HCT116 (cell line): ENCODE measurements at regions not wholly inside any gene's neighbourhood (a gene's known extent, or its start where the extent isn't known, plus 50 kb on each side); places are given as distances from the start of the nearest gene placed in this dataset.

Source experiments
- ATAC-seq: fragments of 200-7000 bp; cut with Tn5 transposase; 2 replicates; pipeline ENCODE4 v1.9.1; 2020; ENCODE audit warnings: mild to moderate bottlenecking, moderate library complexity
- BruUV-seq: library from RNA; stranded (reverse); fragments of 400-500 nt; replicated peaks from 2 replicates; lab custom pipeline; 2021; lab: Mats Ljungman, UMichigan
- CTCF ChIA-PET: fragments of 300-600 bp; sonication (Branson Sonifier 250); formaldehyde crosslinking; loops from one replicate; lab custom pipeline; 2021; ENCODE audit warnings: antibody characterized with exemption; lab: Charles Lee
- POLR2A ChIA-PET: fragments of 300-600, 350-600 bp; sonication (Branson Sonifier 250); formaldehyde crosslinking; loops from one replicate; lab custom pipeline; 2021; ENCODE audit warnings: antibody characterized with exemption; lab: Charles Lee
- RAD21 ChIA-PET, 2 experiments: fragments of 300-600 bp; sonication (Branson Sonifier 250); formaldehyde crosslinking; loops; one replicate each; lab custom pipeline; 2023; ENCODE audit warnings: low total read pairs in 2 of 2; ENCODE audit not compliant: uncharacterized antibody in 2 of 2, unreplicated experiment in 2 of 2, low non-redundant PET in 1 of 2; lab: Charles Lee
- DNase-seq: peaks from one replicate; pipeline ENCODE4 v3.0.0-alpha.2; 2010; ENCODE audit warnings: low read depth, low spot score
- H2AFZ ChIP-seq: fragments of 200-600 bp; shearing (Covaris generic), sonication (generic); 2 replicates; pipeline ENCODE4 v1.6.1; 2017; ENCODE audit warnings: low read depth, mixed run types, mixed read lengths, antibody characterized with exemption, low read length; ENCODE audit not compliant: poor library complexity, severe bottlenecking
- H3K27ac ChIP-seq: 2 replicates; pipeline ENCODE4 v1.5.1; 2012; ENCODE audit warnings: low read depth, low read length
- H3K27me3 ChIP-seq: fragments of 200-600 bp; sonication (generic); 2 replicates; pipeline ENCODE4 v1.6.1; 2016; ENCODE audit warnings: mixed run types, low read length, mixed read lengths; ENCODE audit not compliant: insufficient read depth
- H3K36me3 ChIP-seq, 2 experiments: fragments of 200-500 bp in 1 of 2; fragments of 200-600 bp in 1 of 2; sonication (Bioruptor generic) in 1 of 2; sonication (generic) in 1 of 2; 2 replicates each; pipeline versions ENCODE4 v1.5.1 to v1.6.1; 2014 to 2016; ENCODE audit warnings: low read length in 2 of 2, inconsistent platforms in 1 of 2, mixed read lengths in 1 of 2, mixed run types in 1 of 2; ENCODE audit not compliant: insufficient read depth in 2 of 2, control insufficient read depth in 1 of 2
- H3K4me1 ChIP-seq, 2 experiments: fragments of 200-600 bp in 1 of 2; sonication (generic) in 1 of 2; 2 replicates each; pipeline versions ENCODE4 v1.5.1 to v1.6.1; 2012 to 2017; ENCODE audit warnings: low read length in 2 of 2, inconsistent platforms in 1 of 2, mild to moderate bottlenecking in 1 of 2, mixed read lengths in 1 of 2, mixed run types in 1 of 2, moderate library complexity in 1 of 2; ENCODE audit not compliant: insufficient read depth in 2 of 2, control insufficient read depth in 1 of 2
- H3K4me2 ChIP-seq: fragments of 200-600 bp; sonication (generic); 2 replicates; pipeline ENCODE4 v1.6.1; 2017; ENCODE audit warnings: mixed run types, low read length, mixed read lengths
- H3K4me3 ChIP-seq, 2 experiments: fragments of 200-600 bp in 1 of 2; sonication (generic) in 1 of 2; replicated peaks in 1 of 2; 2 replicates each; pipeline ENCODE4 v1.5.1; 2011 to 2016; ENCODE audit warnings: low read length in 2 of 2, control low read depth in 1 of 2, low read depth in 1 of 2, mild to moderate bottlenecking in 1 of 2, mixed read lengths in 1 of 2, mixed run types in 1 of 2
- H3K79me2 ChIP-seq: fragments of 200-600 bp; sonication (generic); 2 replicates; pipeline ENCODE4 v1.6.1; 2017; ENCODE audit warnings: mild to moderate bottlenecking, mixed run types, low read length, moderate library complexity, mixed read lengths; ENCODE audit not compliant: insufficient read depth
- H3K9ac ChIP-seq: fragments of 200-600 bp; sonication (generic); 2 replicates; pipeline ENCODE4 v1.6.1; 2016; ENCODE audit warnings: low read length, mixed read lengths
- H3K9me2 ChIP-seq: fragments of 200-600 bp; sonication (generic), shearing (Covaris generic); 2 replicates; pipeline ENCODE4 v1.6.1; 2017; ENCODE audit warnings: mixed run types, mild to moderate bottlenecking, moderate library complexity; ENCODE audit not compliant: insufficient read depth
- H3K9me3 ChIP-seq, 2 experiments: fragments of 200-500 bp in 1 of 2; fragments of 200-600 bp in 1 of 2; sonication (Bioruptor generic) in 1 of 2; sonication (generic) in 1 of 2; 2 replicates each; pipeline ENCODE4 v1.6.1; 2014 to 2017; ENCODE audit warnings: low read length in 2 of 2, mixed read lengths in 2 of 2, inconsistent platforms in 1 of 2, low read depth in 1 of 2, mild to moderate bottlenecking in 1 of 2, mixed run types in 1 of 2, moderate library complexity in 1 of 2; ENCODE audit not compliant: control insufficient read depth in 1 of 2, insufficient read depth in 1 of 2
- H4K20me1 ChIP-seq: fragments of 200-600 bp; sonication (generic), shearing (Covaris generic); 2 replicates; pipeline ENCODE4 v1.6.1; 2017; ENCODE audit warnings: mixed run types, mild to moderate bottlenecking, moderate library complexity; ENCODE audit not compliant: insufficient read depth
- CBX3 ChIP-seq: IDR thresholded peaks from 2 replicates; pipeline ENCODE4 v1.6.1; 2012; ENCODE audit warnings: low read depth
- CEBPB ChIP-seq: IDR thresholded peaks from 2 replicates; pipeline ENCODE4 v1.6.1; 2012; ENCODE audit warnings: low read depth
- EGR1 ChIP-seq: IDR thresholded peaks from 2 replicates; pipeline ENCODE4 v1.6.1; 2012; ENCODE audit warnings: low read depth
- ELF1 ChIP-seq: IDR thresholded peaks from 2 replicates; pipeline ENCODE4 v1.6.1; 2012; ENCODE audit warnings: low read depth, borderline replicate concordance
- EZH2 ChIP-seq: fragments of 200-600 bp; sonication (generic); IDR thresholded peaks from 2 replicates; pipeline ENCODE4 v1.6.1; 2017; ENCODE audit warnings: antibody characterized with exemption, mixed run types
- EZH2phosphoT487 ChIP-seq: fragments of 200-600 bp; IDR thresholded peaks from 2 replicates; pipeline ENCODE4 v1.6.1; 2018; ENCODE audit warnings: antibody characterized with exemption, borderline replicate concordance
- FOSL1 ChIP-seq: IDR thresholded peaks from 2 replicates; pipeline ENCODE4 v1.6.1; 2012; ENCODE audit warnings: low read depth
- JUND ChIP-seq: IDR thresholded peaks from 2 replicates; pipeline ENCODE4 v1.6.1; 2012
- POLR2A ChIP-seq: IDR thresholded peaks from 2 replicates; pipeline ENCODE4 v1.7.0; 2011; ENCODE audit warnings: borderline replicate concordance; ENCODE audit not compliant: insufficient read depth, insufficient read length; ENCODE audit errors: extremely low read depth
- POLR2AphosphoS5 ChIP-seq: IDR thresholded peaks from 2 replicates; pipeline ENCODE4 v1.6.1; 2011; ENCODE audit warnings: mild to moderate bottlenecking, low read depth, low read length, moderate library complexity
- RAD21 ChIP-seq: IDR thresholded peaks from 2 replicates; pipeline ENCODE4 v1.6.1; 2012; ENCODE audit warnings: low read depth, mild to moderate bottlenecking
- SIN3A ChIP-seq: IDR thresholded peaks from 2 replicates; pipeline ENCODE4 v1.6.1; 2012; ENCODE audit warnings: low read depth
- SP1 ChIP-seq: IDR thresholded peaks from 2 replicates; pipeline ENCODE4 v1.6.1; 2012; ENCODE audit warnings: low read depth
- SRF ChIP-seq: IDR thresholded peaks from 2 replicates; pipeline ENCODE4 v1.6.1; 2012; ENCODE audit warnings: low read depth
- TCF7L2 ChIP-seq: IDR thresholded peaks from 2 replicates; pipeline ENCODE4 v1.7.0; 2011; ENCODE audit warnings: borderline replicate concordance, inconsistent platforms; ENCODE audit not compliant: insufficient read depth, insufficient read length; ENCODE audit errors: extremely low read depth
- YY1 ChIP-seq: IDR thresholded peaks from 2 replicates; pipeline ENCODE4 v1.6.1; 2011; ENCODE audit warnings: low read length, low read depth, moderate library complexity, mild to moderate bottlenecking; ENCODE audit not compliant: insufficient replicate concordance; ENCODE audit errors: extremely low read depth
- ZFX ChIP-seq: fragments of 450-650 bp; IDR thresholded peaks from 2 replicates; pipeline ENCODE4 v1.6.1; 2017
- intact Hi-C: fragments of 100-400 bp; cut with micrococcal nuclease; formaldehyde crosslinking; loops from 2 replicates; pipeline ENCODE4 v1.10.0; 2022
- TF ChIP-seq, protein P1 (sequence below): IDR thresholded peaks from 2 replicates; pipeline ENCODE4 v1.6.1; 2012
- TF ChIP-seq, protein P2 (sequence below): IDR thresholded peaks from 2 replicates; pipeline ENCODE4 v1.6.1; 2012
- TF ChIP-seq, protein P3 (sequence below): IDR thresholded peaks from 2 replicates; pipeline ENCODE4 v1.6.1; 2012; ENCODE audit warnings: low read depth
- TF ChIP-seq, protein P4 (sequence below): IDR thresholded peaks from 2 replicates; pipeline ENCODE4 v1.6.1; 2011; ENCODE audit warnings: mild to moderate bottlenecking, low read length, moderate library complexity; ENCODE audit not compliant: insufficient replicate concordance; ENCODE audit errors: extremely low read depth
- TF ChIP-seq, protein P5 (sequence below), 3 experiments: fragments of 200-600 bp in 1 of 3; sonication (generic) in 1 of 3; IDR thresholded peaks in 2 of 3; conservative IDR thresholded peaks in 1 of 3; 2 replicates each; pipeline ENCODE4 v1.5.1; 2012 to 2017; ENCODE audit warnings: low read depth in 2 of 3, low read length in 2 of 3, antibody characterized with exemption in 1 of 3, borderline replicate concordance in 1 of 3, control low read depth in 1 of 3, mild to moderate bottlenecking in 1 of 3, mixed read lengths in 1 of 3, mixed run types in 1 of 3, moderate library complexity in 1 of 3; ENCODE audit not compliant: insufficient read depth in 1 of 3

DNA sequence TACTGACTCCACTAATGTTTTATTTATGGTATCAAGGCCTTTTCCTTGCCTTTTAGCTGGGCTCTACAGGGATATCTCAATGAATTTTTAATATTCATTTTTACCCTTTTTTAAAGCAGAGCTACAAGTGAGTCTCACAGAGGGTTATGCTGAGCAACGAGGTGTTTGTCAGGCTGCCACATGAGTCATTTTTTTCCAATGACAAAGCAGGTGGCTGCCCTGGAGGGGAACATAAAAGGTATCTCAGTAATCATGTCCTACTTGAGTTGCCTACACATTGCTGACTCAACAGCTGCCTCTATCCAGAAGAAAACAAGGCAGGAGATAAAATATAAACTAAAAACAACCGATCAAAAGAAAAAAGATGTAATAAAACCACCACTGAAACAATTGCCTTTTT is 1004.9 kb upstream of the POT1 start:
- Histone ChIP-seq H3K27me3 (no peaks in the 10 kb centered on the region), H3K9me2 (no peaks in the 10 kb centered on the region), H3K4me1 (peaks cover 4 to 16% of the 10 kb centered on the region in 2 experiments; a peak in 3 of 4 replicates), H3K27ac (peak overlapping the region; percentile 20; the same call in 1 of the 2 replicates), H3K9ac (peak overlapping the region; percentile 20; the same call in 1 of the 2 replicates), H3K4me3 (no peak overlapping the region), H3K36me3 (no peaks in the 10 kb centered on the region), H2AFZ (peak overlapping the region; percentile 91), H3K9me3 (no peaks in the 10 kb centered on the region), H4K20me1 (no peaks in the 10 kb centered on the region), H3K79me2 (no peaks in the 10 kb centered on the region), H3K4me2 (peak overlapping the region; percentile 50)
- DNase-seq (peak; percentile 80), ATAC-seq (peak; percentile 94)
- intact Hi-C loops: no loop called here
- RAD21 ChIA-PET: no interaction called here
- POLR2A ChIA-PET: no interaction called here
- CTCF ChIA-PET: no interaction called here
- no TSS peak for BruUV-seq
- TF ChIP-seq SP1 (peak; percentile 73), RAD21 (no peak), ELF1 (no peak), YY1 (peak; percentile 12), POLR2AphosphoS5 (peak; percentile 44; the same call in 1 of the 2 replicates), EZH2 (no peak), POLR2A (no peak), EGR1 (0 out of 2 replicates have a peak, but pooled peaks have one; percentile 28), FOSL1 (peak; percentile 91), EZH2phosphoT487 (no peak), TCF7L2 (peak; percentile 79), CEBPB (no peak), SIN3A (no peak), SRF (peak; percentile 54; the same call in 1 of the 2 replicates), ZFX (no peak), JUND (peak; percentile 90), CBX3 (peak; percentile 84)
- TF ChIP-seq, protein P1, sequence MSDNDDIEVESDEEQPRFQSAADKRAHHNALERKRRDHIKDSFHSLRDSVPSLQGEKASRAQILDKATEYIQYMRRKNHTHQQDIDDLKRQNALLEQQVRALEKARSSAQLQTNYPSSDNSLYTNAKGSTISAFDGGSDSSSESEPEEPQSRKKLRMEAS: peak; percentile 67
- TF ChIP-seq, protein P2, sequence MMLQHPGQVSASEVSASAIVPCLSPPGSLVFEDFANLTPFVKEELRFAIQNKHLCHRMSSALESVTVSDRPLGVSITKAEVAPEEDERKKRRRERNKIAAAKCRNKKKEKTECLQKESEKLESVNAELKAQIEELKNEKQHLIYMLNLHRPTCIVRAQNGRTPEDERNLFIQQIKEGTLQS: no peak; the same call in 1 of the 2 replicates
- TF ChIP-seq, protein P3, sequence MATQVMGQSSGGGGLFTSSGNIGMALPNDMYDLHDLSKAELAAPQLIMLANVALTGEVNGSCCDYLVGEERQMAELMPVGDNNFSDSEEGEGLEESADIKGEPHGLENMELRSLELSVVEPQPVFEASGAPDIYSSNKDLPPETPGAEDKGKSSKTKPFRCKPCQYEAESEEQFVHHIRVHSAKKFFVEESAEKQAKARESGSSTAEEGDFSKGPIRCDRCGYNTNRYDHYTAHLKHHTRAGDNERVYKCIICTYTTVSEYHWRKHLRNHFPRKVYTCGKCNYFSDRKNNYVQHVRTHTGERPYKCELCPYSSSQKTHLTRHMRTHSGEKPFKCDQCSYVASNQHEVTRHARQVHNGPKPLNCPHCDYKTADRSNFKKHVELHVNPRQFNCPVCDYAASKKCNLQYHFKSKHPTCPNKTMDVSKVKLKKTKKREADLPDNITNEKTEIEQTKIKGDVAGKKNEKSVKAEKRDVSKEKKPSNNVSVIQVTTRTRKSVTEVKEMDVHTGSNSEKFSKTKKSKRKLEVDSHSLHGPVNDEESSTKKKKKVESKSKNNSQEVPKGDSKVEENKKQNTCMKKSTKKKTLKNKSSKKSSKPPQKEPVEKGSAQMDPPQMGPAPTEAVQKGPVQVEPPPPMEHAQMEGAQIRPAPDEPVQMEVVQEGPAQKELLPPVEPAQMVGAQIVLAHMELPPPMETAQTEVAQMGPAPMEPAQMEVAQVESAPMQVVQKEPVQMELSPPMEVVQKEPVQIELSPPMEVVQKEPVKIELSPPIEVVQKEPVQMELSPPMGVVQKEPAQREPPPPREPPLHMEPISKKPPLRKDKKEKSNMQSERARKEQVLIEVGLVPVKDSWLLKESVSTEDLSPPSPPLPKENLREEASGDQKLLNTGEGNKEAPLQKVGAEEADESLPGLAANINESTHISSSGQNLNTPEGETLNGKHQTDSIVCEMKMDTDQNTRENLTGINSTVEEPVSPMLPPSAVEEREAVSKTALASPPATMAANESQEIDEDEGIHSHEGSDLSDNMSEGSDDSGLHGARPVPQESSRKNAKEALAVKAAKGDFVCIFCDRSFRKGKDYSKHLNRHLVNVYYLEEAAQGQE: no peak
- TF ChIP-seq, protein P4, sequence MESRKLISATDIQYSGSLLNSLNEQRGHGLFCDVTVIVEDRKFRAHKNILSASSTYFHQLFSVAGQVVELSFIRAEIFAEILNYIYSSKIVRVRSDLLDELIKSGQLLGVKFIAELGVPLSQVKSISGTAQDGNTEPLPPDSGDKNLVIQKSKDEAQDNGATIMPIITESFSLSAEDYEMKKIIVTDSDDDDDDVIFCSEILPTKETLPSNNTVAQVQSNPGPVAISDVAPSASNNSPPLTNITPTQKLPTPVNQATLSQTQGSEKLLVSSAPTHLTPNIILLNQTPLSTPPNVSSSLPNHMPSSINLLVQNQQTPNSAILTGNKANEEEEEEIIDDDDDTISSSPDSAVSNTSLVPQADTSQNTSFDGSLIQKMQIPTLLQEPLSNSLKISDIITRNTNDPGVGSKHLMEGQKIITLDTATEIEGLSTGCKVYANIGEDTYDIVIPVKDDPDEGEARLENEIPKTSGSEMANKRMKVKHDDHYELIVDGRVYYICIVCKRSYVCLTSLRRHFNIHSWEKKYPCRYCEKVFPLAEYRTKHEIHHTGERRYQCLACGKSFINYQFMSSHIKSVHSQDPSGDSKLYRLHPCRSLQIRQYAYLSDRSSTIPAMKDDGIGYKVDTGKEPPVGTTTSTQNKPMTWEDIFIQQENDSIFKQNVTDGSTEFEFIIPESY: no peak
- TF ChIP-seq, protein P5, sequence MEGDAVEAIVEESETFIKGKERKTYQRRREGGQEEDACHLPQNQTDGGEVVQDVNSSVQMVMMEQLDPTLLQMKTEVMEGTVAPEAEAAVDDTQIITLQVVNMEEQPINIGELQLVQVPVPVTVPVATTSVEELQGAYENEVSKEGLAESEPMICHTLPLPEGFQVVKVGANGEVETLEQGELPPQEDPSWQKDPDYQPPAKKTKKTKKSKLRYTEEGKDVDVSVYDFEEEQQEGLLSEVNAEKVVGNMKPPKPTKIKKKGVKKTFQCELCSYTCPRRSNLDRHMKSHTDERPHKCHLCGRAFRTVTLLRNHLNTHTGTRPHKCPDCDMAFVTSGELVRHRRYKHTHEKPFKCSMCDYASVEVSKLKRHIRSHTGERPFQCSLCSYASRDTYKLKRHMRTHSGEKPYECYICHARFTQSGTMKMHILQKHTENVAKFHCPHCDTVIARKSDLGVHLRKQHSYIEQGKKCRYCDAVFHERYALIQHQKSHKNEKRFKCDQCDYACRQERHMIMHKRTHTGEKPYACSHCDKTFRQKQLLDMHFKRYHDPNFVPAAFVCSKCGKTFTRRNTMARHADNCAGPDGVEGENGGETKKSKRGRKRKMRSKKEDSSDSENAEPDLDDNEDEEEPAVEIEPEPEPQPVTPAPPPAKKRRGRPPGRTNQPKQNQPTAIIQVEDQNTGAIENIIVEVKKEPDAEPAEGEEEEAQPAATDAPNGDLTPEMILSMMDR (IDR thresholded peaks at IDR 0.05 in 2 of 3, conservative IDR thresholded peaks at IDR 0.05 in 1 of 3; ENCODE audit: borderline replicate concordance in 1 of 3, insufficient read depth in 1 of 3, low read depth in 2 of 3, low read length in 2 of 3): no peak
